SK-N-SH (cell line): ENCODE measurements at regions not wholly inside any gene's neighbourhood (a gene's known extent, or its start where the extent isn't known, plus 50 kb on each side); places are given as distances from the start of the nearest gene placed in this dataset.

Experiments
- CTCF ChIA-PET: fragments of 300-600, 350-600 bp; formaldehyde crosslinking; extraction: SDS; loops from one replicate; lab custom pipeline; 2021; lab: Yijun Ruan, JAX
- POLR2A ChIA-PET: fragments of 350-600 bp; sonication (Branson Sonifier 250); formaldehyde crosslinking; extraction: SDS; loops from one replicate; lab custom pipeline; 2020; ENCODE audit warnings: antibody characterized with exemption, inconsistent platforms; lab: Yijun Ruan, JAX
- DNase-seq: peaks from one replicate; pipeline ENCODE4 v3.0.0; 2012
- H2AFZ ChIP-seq: fragments of 200-600 bp; sonication (generic); 2 replicates; pipeline ENCODE4 v1.8.1; 2016; ENCODE audit warnings: antibody characterized with exemption, mild to moderate bottlenecking, low read depth
- H3F3A ChIP-seq: fragments of 200-600 bp; sonication (generic); replicated peaks from 2 replicates; pipeline ENCODE3; 2016; ENCODE audit warnings: antibody characterized with exemption, mild to moderate bottlenecking; ENCODE audit not compliant: insufficient read depth
- H3K27ac ChIP-seq, 2 experiments: fragments of 200-500 bp in 1 of 2; fragments of 200-600 bp in 1 of 2; sonication (Bioruptor generic) in 1 of 2; sonication (generic), shearing (Covaris generic) in 1 of 2; 2 replicates each; pipeline versions ENCODE4 v1.5.1 to v1.6.1; 2014 to 2016; ENCODE audit warnings: low read depth in 2 of 2, inconsistent platforms in 1 of 2, low read length in 1 of 2, mild to moderate bottlenecking in 1 of 2, mixed read lengths in 1 of 2
- H3K27me3 ChIP-seq: fragments of 200-600 bp; sonication (generic), shearing (Covaris generic); 2 replicates; pipeline ENCODE4 v1.6.1; 2016; ENCODE audit warnings: mixed run types; ENCODE audit not compliant: insufficient read depth
- H3K36me3 ChIP-seq, 2 experiments: fragments of 200-500 bp in 1 of 2; fragments of 200-600 bp in 1 of 2; sonication (Bioruptor generic) in 1 of 2; sonication (generic) in 1 of 2; replicated peaks in 1 of 2; 2 replicates each; pipeline versions ENCODE3 to v1.5.1; 2014 to 2016; ENCODE audit warnings: low read length in 1 of 2, mild to moderate bottlenecking in 1 of 2; ENCODE audit not compliant: insufficient read depth in 2 of 2, control insufficient read depth in 1 of 2
- H3K4me1 ChIP-seq, 2 experiments: fragments of 200-500 bp in 1 of 2; fragments of 200-600 bp in 1 of 2; sonication (Bioruptor generic) in 1 of 2; sonication (generic), shearing (Covaris generic) in 1 of 2; 2 replicates each; pipeline versions ENCODE4 v1.5.1 to v1.6.1; 2014 to 2016; ENCODE audit warnings: low read depth in 1 of 2, low read length in 1 of 2, mixed run types in 1 of 2; ENCODE audit not compliant: insufficient read depth in 2 of 2, control insufficient read depth in 1 of 2
- H3K4me2 ChIP-seq: fragments of 200-600 bp; sonication (generic), shearing (Covaris generic); 2 replicates; pipeline ENCODE4 v1.6.1; 2017; ENCODE audit warnings: mixed run types
- H3K4me3 ChIP-seq, 2 experiments: fragments of 200-500 bp in 1 of 2; fragments of 200-600 bp in 1 of 2; sonication (Bioruptor generic) in 1 of 2; sonication (generic), shearing (Covaris generic) in 1 of 2; 2 replicates each; pipeline versions ENCODE4 v1.5.1 to v1.8.1; 2014 to 2016; ENCODE audit warnings: low read depth in 2 of 2, inconsistent platforms in 1 of 2, low read length in 1 of 2, mild to moderate bottlenecking in 1 of 2, mixed read lengths in 1 of 2, moderate library complexity in 1 of 2
- H3K79me2 ChIP-seq: fragments of 200-600 bp; sonication (generic); 2 replicates; pipeline ENCODE4 v1.8.1; 2017; ENCODE audit warnings: mild to moderate bottlenecking; ENCODE audit not compliant: insufficient read depth
- H3K9ac ChIP-seq: fragments of 200-600 bp; sonication (generic); 2 replicates; pipeline ENCODE4 v1.6.1; 2017; ENCODE audit warnings: mixed run types
- H3K9me2 ChIP-seq: fragments of 200-600 bp; sonication (generic); 2 replicates; pipeline ENCODE4 v1.6.1; 2017; ENCODE audit warnings: mixed run types
- H3K9me3 ChIP-seq: fragments of 200-600 bp; sonication (generic); 2 replicates; pipeline ENCODE4 v1.6.1; 2017; ENCODE audit warnings: mixed run types, mild to moderate bottlenecking, moderate library complexity
- H4K20me1 ChIP-seq: fragments of 200-600 bp; sonication (generic); 2 replicates; pipeline ENCODE4 v1.6.1; 2017; ENCODE audit warnings: mild to moderate bottlenecking, mixed run types; ENCODE audit not compliant: insufficient read depth
- FOXJ3 ChIP-seq: sonication (generic); formaldehyde crosslinking; IDR thresholded peaks from 2 replicates; pipeline ENCODE4 v1.5.1; 2020; ENCODE audit warnings: mild to moderate bottlenecking, missing genetic modification reagents
- GABPA ChIP-seq: IDR thresholded peaks from 2 replicates; pipeline ENCODE4 v1.4.0; 2012; ENCODE audit warnings: low read depth, mild to moderate bottlenecking
- GATA2 ChIP-seq: sonication (generic); formaldehyde crosslinking; IDR thresholded peaks from 2 replicates; pipeline ENCODE4 v1.5.0; 2020; ENCODE audit warnings: mild to moderate bottlenecking, missing genetic modification reagents
- JUND ChIP-seq: IDR thresholded peaks from 2 replicates; pipeline ENCODE4 v1.4.0; 2012
- MXI1 ChIP-seq: IDR thresholded peaks from 2 replicates; pipeline ENCODE4 v1.6.1; 2012; ENCODE audit warnings: mild to moderate bottlenecking, low read depth, low read length, improper control_type of control experiment
- NRF1 ChIP-seq: IDR thresholded peaks from 2 replicates; pipeline ENCODE4 v1.6.1; 2012; ENCODE audit warnings: low read depth, mild to moderate bottlenecking, low read length
- POLR2AphosphoS5 ChIP-seq: IDR thresholded peaks from 2 replicates; pipeline ENCODE4 v1.6.1; 2012; ENCODE audit warnings: low read depth, low read length
- RAD21 ChIP-seq: IDR thresholded peaks from 2 replicates; pipeline ENCODE4 v1.6.1; 2012; ENCODE audit warnings: mild to moderate bottlenecking, low read length
- SIN3A ChIP-seq: IDR thresholded peaks from 2 replicates; pipeline ENCODE4 v1.6.1; 2012; ENCODE audit warnings: low read depth, mild to moderate bottlenecking, low read length, moderate library complexity, borderline replicate concordance
- SMC3 ChIP-seq: IDR thresholded peaks from 2 replicates; pipeline ENCODE4 v1.6.1; 2012; ENCODE audit warnings: low read depth, low read length, improper control_type of control experiment
- TCF12 ChIP-seq: IDR thresholded peaks from 2 replicates; pipeline ENCODE4 v1.4.0; 2012
- YY1 ChIP-seq: IDR thresholded peaks from 2 replicates; pipeline ENCODE4 v1.4.0; 2012; ENCODE audit warnings: low read depth, mild to moderate bottlenecking
- WGBS: methylation state at CpG from one replicate; pipeline ENCODE4 v1.1.6; 2017; ENCODE audit warnings: low lambda C conversion rate; 5-methylcytosine and 5-hydroxymethylcytosine counted together
- TF ChIP-seq, protein P1 (sequence below): fragments of 150-350 bp; IDR thresholded peaks from 2 replicates; pipeline ENCODE4 v1.6.1; 2016; ENCODE audit warnings: mild to moderate bottlenecking, low read depth, low read length
- TF ChIP-seq, protein P2 (sequence below): IDR thresholded peaks from 2 replicates; pipeline ENCODE4 v1.4.0; 2012; ENCODE audit warnings: low read depth, borderline replicate concordance
- TF ChIP-seq, protein P3 (sequence below): IDR thresholded peaks from 2 replicates; pipeline ENCODE4; 2012
- TF ChIP-seq, protein P4 (sequence below): fragments of 200-600 bp; sonication (generic); IDR thresholded peaks from 2 replicates; pipeline ENCODE4 v1.6.1; 2017; ENCODE audit warnings: antibody characterized with exemption, mild to moderate bottlenecking, moderate library complexity
- TF ChIP-seq, protein P5 (sequence below): IDR thresholded peaks from 2 replicates; pipeline ENCODE4 v1.4.0; 2012; ENCODE audit warnings: low read depth
- TF ChIP-seq, protein P6 (sequence below): fragments of 150-350 bp; IDR thresholded peaks from 2 replicates; pipeline ENCODE4 v1.6.1; 2017; ENCODE audit warnings: antibody characterized with exemption, low read length, low read depth, borderline replicate concordance
- TF ChIP-seq, protein P7 (sequence below): IDR thresholded peaks from 2 replicates; pipeline ENCODE4 v1.6.1; 2012; ENCODE audit warnings: mild to moderate bottlenecking, low read depth, low read length, moderate library complexity

DNA sequence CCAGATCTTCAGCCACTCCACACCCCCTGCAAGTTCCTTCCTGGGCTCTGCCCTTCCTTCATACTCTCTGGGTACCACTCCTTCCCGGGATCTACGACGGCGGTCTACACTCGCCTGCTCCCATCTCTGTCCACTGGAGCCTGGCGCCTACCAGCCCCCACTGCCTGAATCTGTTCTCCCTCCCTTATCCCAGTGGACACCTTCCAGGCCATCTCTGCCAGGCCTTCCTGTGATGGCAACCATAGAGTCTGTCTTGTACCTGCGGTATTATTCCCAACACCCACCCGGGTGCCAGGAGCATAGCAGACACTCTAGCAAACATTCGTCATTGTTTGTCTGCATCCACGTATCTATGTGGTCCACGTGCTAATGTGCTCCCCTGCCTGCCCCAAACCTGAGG is 140.9 kb downstream of the ZFP36L2 start:
- no peaks in the 10 kb centered on the region for H3K27me3 ChIP-seq
- ChIA-PET CTCF (interaction anchor here (0.6 to 1.5 kb wide), 2 partner anchors 107 to 110 kb away, joined by 3 read pairs; no protein-coding TSS in a partner anchor), POLR2A (interaction anchor here (0.7 kb wide), 1 partner anchor 141 kb away, joined by 4 read pairs; the partner anchor contains the start of gene ZFP36L2)
- H3K4me2 ChIP-seq: peak overlapping the region; percentile 63
- H3K27ac ChIP-seq: peak overlapping the region; percentile 89 to 98
- TF ChIP-seq, protein P1, sequence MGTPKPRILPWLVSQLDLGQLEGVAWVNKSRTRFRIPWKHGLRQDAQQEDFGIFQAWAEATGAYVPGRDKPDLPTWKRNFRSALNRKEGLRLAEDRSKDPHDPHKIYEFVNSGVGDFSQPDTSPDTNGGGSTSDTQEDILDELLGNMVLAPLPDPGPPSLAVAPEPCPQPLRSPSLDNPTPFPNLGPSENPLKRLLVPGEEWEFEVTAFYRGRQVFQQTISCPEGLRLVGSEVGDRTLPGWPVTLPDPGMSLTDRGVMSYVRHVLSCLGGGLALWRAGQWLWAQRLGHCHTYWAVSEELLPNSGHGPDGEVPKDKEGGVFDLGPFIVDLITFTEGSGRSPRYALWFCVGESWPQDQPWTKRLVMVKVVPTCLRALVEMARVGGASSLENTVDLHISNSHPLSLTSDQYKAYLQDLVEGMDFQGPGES: no peak
- TF ChIP-seq TCF12 (no peak), YY1 (no peak), POLR2AphosphoS5 (no peak), SMC3 (no peak), FOXJ3 (CRISPR knock-in tag) (no peak), GATA2 (CRISPR knock-in tag) (no peak), JUND (no peak), SIN3A (no peak), MXI1 (no peak), GABPA (no peak), NRF1 (no peak), RAD21 (no peak)
- TF ChIP-seq, protein P2, sequence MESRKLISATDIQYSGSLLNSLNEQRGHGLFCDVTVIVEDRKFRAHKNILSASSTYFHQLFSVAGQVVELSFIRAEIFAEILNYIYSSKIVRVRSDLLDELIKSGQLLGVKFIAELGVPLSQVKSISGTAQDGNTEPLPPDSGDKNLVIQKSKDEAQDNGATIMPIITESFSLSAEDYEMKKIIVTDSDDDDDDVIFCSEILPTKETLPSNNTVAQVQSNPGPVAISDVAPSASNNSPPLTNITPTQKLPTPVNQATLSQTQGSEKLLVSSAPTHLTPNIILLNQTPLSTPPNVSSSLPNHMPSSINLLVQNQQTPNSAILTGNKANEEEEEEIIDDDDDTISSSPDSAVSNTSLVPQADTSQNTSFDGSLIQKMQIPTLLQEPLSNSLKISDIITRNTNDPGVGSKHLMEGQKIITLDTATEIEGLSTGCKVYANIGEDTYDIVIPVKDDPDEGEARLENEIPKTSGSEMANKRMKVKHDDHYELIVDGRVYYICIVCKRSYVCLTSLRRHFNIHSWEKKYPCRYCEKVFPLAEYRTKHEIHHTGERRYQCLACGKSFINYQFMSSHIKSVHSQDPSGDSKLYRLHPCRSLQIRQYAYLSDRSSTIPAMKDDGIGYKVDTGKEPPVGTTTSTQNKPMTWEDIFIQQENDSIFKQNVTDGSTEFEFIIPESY: no peak
- TF ChIP-seq, protein P3, sequence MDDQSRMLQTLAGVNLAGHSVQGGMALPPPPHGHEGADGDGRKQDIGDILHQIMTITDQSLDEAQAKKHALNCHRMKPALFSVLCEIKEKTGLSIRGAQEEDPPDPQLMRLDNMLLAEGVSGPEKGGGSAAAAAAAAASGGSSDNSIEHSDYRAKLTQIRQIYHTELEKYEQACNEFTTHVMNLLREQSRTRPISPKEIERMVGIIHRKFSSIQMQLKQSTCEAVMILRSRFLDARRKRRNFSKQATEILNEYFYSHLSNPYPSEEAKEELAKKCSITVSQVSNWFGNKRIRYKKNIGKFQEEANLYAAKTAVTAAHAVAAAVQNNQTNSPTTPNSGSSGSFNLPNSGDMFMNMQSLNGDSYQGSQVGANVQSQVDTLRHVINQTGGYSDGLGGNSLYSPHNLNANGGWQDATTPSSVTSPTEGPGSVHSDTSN: no peak
- TF ChIP-seq, protein P4, sequence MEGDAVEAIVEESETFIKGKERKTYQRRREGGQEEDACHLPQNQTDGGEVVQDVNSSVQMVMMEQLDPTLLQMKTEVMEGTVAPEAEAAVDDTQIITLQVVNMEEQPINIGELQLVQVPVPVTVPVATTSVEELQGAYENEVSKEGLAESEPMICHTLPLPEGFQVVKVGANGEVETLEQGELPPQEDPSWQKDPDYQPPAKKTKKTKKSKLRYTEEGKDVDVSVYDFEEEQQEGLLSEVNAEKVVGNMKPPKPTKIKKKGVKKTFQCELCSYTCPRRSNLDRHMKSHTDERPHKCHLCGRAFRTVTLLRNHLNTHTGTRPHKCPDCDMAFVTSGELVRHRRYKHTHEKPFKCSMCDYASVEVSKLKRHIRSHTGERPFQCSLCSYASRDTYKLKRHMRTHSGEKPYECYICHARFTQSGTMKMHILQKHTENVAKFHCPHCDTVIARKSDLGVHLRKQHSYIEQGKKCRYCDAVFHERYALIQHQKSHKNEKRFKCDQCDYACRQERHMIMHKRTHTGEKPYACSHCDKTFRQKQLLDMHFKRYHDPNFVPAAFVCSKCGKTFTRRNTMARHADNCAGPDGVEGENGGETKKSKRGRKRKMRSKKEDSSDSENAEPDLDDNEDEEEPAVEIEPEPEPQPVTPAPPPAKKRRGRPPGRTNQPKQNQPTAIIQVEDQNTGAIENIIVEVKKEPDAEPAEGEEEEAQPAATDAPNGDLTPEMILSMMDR: no peak
- TF ChIP-seq, protein P5, sequence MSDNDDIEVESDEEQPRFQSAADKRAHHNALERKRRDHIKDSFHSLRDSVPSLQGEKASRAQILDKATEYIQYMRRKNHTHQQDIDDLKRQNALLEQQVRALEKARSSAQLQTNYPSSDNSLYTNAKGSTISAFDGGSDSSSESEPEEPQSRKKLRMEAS: no peak
- TF ChIP-seq, protein P6, sequence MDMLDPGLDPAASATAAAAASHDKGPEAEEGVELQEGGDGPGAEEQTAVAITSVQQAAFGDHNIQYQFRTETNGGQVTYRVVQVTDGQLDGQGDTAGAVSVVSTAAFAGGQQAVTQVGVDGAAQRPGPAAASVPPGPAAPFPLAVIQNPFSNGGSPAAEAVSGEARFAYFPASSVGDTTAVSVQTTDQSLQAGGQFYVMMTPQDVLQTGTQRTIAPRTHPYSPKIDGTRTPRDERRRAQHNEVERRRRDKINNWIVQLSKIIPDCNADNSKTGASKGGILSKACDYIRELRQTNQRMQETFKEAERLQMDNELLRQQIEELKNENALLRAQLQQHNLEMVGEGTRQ: no peak
- TF ChIP-seq, protein P7, sequence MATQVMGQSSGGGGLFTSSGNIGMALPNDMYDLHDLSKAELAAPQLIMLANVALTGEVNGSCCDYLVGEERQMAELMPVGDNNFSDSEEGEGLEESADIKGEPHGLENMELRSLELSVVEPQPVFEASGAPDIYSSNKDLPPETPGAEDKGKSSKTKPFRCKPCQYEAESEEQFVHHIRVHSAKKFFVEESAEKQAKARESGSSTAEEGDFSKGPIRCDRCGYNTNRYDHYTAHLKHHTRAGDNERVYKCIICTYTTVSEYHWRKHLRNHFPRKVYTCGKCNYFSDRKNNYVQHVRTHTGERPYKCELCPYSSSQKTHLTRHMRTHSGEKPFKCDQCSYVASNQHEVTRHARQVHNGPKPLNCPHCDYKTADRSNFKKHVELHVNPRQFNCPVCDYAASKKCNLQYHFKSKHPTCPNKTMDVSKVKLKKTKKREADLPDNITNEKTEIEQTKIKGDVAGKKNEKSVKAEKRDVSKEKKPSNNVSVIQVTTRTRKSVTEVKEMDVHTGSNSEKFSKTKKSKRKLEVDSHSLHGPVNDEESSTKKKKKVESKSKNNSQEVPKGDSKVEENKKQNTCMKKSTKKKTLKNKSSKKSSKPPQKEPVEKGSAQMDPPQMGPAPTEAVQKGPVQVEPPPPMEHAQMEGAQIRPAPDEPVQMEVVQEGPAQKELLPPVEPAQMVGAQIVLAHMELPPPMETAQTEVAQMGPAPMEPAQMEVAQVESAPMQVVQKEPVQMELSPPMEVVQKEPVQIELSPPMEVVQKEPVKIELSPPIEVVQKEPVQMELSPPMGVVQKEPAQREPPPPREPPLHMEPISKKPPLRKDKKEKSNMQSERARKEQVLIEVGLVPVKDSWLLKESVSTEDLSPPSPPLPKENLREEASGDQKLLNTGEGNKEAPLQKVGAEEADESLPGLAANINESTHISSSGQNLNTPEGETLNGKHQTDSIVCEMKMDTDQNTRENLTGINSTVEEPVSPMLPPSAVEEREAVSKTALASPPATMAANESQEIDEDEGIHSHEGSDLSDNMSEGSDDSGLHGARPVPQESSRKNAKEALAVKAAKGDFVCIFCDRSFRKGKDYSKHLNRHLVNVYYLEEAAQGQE: no peak
- no peak overlapping the region for H2AFZ ChIP-seq
- H3K9me3 ChIP-seq: no peaks in the 10 kb centered on the region
- H3K36me3 ChIP-seq: no peaks in the 10 kb centered on the region
- H3K9me2 ChIP-seq: no peaks in the 10 kb centered on the region
- peak overlapping the region; percentile 69 for H3K9ac ChIP-seq
- peaks cover 58 to 59% of the 10 kb centered on the region in 2 experiments for H3K4me1 ChIP-seq
- H3K79me2 ChIP-seq: 0 out of 2 replicates have a peak, but pooled peaks cover 7% of the 10 kb centered on the region
- WGBS: 94% methylated on average over 11 of the region's 11 CpGs
- no peaks in the 10 kb centered on the region for H4K20me1 ChIP-seq
- H3K4me3 ChIP-seq: no peak overlapping the region
- DNase-seq: no peak
- H3F3A ChIP-seq: peaks cover 46% of the 10 kb centered on the region
